Gastroesophageal sphincter (tissue), 4 donors: ENCODE measurements at regions not wholly inside any gene's neighbourhood (a gene's known extent, or its start where the extent isn't known, plus 50 kb on each side); places are given as distances from the start of the nearest gene placed in this dataset.

Source experiments
- ATAC-seq: fragments of 150-250 bp; one replicate; pipeline ENCODE4 v1.9.1; 2016; ENCODE audit warnings: mild to moderate bottlenecking, moderate library complexity
- H3K27ac ChIP-seq, 4 donors: fragments of 200-600 bp; sonication (generic) in 3 of 4; 1 replicate in 3 of 4; 2 replicates in 1 of 4; pipeline ENCODE4 v1.5.1; 2016 to 2019
- H3K27me3 ChIP-seq: fragments of 200-600 bp; sonication (generic); one replicate; pipeline ENCODE4 v1.5.1; 2019
- H3K36me3 ChIP-seq, 2 donors: fragments of 200-600 bp; sonication (generic); one replicate each; pipeline ENCODE4 v1.5.1; 2019; ENCODE audit warnings: control low read depth in 1 of 2
- H3K4me1 ChIP-seq, 3 donors: fragments of 200-600 bp; sonication (generic); 1 replicate in 2 of 3; 2 replicates in 1 of 3; pipeline ENCODE4 v1.5.1; 2016 to 2019; ENCODE audit warnings: control low read depth in 2 of 3
- H3K4me3 ChIP-seq, 2 donors: fragments of 200-600 bp; sonication (generic); one replicate each; pipeline ENCODE4 v1.5.1; 2019; ENCODE audit warnings: mild to moderate bottlenecking in 1 of 2, moderate library complexity in 1 of 2
- H3K9me3 ChIP-seq, 3 donors: fragments of 200-600 bp; sonication (generic); one replicate each; pipeline ENCODE4 v1.5.1; 2017 to 2019; ENCODE audit warnings: control low read depth in 2 of 3
- EP300 ChIP-seq: sonication (generic); formaldehyde crosslinking; IDR thresholded peaks from one replicate; pipeline ENCODE4 v1.6.1; 2017; ENCODE audit warnings: antibody characterized with exemption, mild to moderate bottlenecking
- POLR2A ChIP-seq, 2 donors: fragments of 450-650 bp; IDR thresholded peaks; one replicate each; pipeline ENCODE4 v1.6.1; 2017; ENCODE audit warnings: antibody characterized with exemption in 2 of 2, mild to moderate bottlenecking in 2 of 2, moderate library complexity in 1 of 2
- POLR2AphosphoS5 ChIP-seq: sonication (generic); formaldehyde crosslinking; IDR thresholded peaks from one replicate; pipeline ENCODE4 v1.6.1; 2017; ENCODE audit warnings: antibody characterized with exemption
- WGBS, 2 donors: methylation state at CpG; one replicate each; pipeline ENCODE4 v1.1.5; 2018; ENCODE audit warnings: low coverage in 1 of 2; 5-methylcytosine and 5-hydroxymethylcytosine counted together
- TF ChIP-seq, protein P1 (sequence below), 4 experiments: fragments of 200-600 bp in 2 of 4; fragments of 450-650 bp in 2 of 4; sonication (generic) in 1 of 4; IDR thresholded peaks; one replicate each; pipeline ENCODE4 v1.5.1; 2017 to 2019; ENCODE audit warnings: antibody characterized with exemption in 4 of 4, mild to moderate bottlenecking in 2 of 4, moderate library complexity in 2 of 4

DNA sequence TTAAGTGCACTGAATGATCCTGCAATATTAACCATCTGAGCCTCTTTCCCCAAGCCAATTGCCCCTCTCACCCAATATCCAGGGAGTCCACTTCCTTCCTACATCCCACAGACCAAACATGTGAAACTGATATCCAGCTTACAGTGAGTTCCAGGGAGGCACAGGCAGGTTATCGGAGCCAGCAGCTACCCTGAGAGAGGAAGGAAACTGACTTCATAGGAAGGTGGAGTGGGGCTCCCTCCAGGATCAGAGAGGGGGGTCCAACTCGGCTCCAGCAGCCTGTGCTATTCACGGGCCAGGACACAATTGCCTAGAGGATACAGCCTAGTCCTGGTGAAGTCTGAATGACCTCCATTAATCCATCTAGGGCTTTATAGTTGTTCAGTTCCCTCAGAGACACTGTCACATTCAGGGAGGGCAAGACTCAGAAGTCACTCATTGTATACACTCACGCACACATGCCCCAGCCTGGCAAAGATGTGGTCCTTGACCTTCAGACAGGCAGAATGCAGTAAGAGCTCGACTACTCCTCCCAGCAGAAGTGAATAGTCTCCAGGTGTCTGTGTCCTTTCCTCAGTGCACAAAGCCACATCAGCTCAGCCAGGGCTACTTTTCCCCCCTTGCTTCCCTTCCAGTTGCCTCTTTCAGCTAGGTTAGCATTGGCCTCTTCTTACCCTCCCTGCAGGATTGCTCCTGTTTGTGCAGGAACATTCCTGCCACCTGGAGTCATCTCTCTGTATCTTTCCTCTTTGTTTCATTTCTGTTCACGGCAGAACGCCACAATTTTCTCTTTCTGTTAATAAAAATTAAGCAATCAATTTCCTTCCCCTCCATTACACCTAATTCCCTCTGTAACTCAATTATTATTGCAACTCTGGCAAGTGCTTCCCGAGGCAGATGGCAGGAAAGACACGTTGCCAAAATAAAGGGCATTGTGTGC is 501.7 kb downstream of the ARHGEF28 start:
- no peak overlapping the region for H3K27ac ChIP-seq
- peaks cover 0 to 11% (median 0%) of the 10 kb centered on the region in 3 donors for H3K4me1 ChIP-seq
- no peaks in the 10 kb centered on the region for H3K9me3 ChIP-seq
- H3K36me3 ChIP-seq = no peaks in the 10 kb centered on the region
- 20 to 60% methylated on average over 4 to 5 of the region's 9 CpGs for WGBS, 2 donors
- ATAC-seq = peak; percentile 55
- TF ChIP-seq, protein P1, sequence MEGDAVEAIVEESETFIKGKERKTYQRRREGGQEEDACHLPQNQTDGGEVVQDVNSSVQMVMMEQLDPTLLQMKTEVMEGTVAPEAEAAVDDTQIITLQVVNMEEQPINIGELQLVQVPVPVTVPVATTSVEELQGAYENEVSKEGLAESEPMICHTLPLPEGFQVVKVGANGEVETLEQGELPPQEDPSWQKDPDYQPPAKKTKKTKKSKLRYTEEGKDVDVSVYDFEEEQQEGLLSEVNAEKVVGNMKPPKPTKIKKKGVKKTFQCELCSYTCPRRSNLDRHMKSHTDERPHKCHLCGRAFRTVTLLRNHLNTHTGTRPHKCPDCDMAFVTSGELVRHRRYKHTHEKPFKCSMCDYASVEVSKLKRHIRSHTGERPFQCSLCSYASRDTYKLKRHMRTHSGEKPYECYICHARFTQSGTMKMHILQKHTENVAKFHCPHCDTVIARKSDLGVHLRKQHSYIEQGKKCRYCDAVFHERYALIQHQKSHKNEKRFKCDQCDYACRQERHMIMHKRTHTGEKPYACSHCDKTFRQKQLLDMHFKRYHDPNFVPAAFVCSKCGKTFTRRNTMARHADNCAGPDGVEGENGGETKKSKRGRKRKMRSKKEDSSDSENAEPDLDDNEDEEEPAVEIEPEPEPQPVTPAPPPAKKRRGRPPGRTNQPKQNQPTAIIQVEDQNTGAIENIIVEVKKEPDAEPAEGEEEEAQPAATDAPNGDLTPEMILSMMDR (IDR thresholded peaks at IDR 0.05) = peak in 2 of 4 experiments; percentile 29 to 43
- TF ChIP-seq EP300 = no peak
- H3K27me3 ChIP-seq = no peaks in the 10 kb centered on the region
- H3K4me3 ChIP-seq = no peak overlapping the region

GRCh38 chr5:74126294-74126693 is 500.3 kb downstream of the ARHGEF28 start:
- Histone ChIP-seq H3K36me3 (no peaks in the 10 kb centered on the region), H3K27ac (no peak overlapping the region), H3K9me3 (no peaks in the 10 kb centered on the region), H3K4me1 (peaks cover 0 to 11% (median 0%) of the 10 kb centered on the region in 3 donors), H3K27me3 (no peaks in the 10 kb centered on the region), H3K4me3 (no peak overlapping the region)
- TF ChIP-seq EP300 (no peak), POLR2A (IDR thresholded peaks at IDR 0.05) (no peak), POLR2AphosphoS5 (no peak)
- TF ChIP-seq, protein P1 (IDR thresholded peaks at IDR 0.05) = no peak
- ATAC-seq = no peak
- 29 to 100% methylated on average over 1 of the region's 1 CpG for WGBS, 2 donors

DNA sequence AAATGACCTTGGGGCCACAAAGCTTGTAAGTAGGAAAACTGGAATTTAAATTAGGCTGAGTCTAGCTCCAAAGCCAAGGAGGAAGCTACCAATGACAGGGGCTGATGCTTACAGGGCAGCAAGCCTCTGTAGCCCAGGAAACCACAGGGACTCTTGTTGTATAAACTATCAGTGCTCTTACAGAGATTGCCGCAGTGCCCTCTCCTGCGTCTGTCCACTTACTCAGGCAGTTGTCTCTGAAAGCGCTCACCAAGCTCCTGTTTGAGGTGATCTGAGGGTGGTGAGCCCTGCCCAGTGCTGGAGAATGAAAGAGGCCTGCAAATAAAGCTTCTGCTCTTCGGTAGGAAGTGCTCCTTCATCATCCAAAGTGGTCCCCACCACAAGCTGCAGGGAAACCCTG is 498.8 kb downstream of the ARHGEF28 start:
- ATAC-seq = no peak
- H3K27me3 ChIP-seq = no peaks in the 10 kb centered on the region
- no peak for TF ChIP-seq EP300
- no peak for TF ChIP-seq POLR2AphosphoS5
- TF ChIP-seq, protein P1 (IDR thresholded peaks at IDR 0.05) = no peak
- no peak for TF ChIP-seq POLR2A (IDR thresholded peaks at IDR 0.05)
- H3K4me1 ChIP-seq = peaks cover 0 to 11% (median 0%) of the 10 kb centered on the region in 3 donors
- no peak overlapping the region for H3K27ac ChIP-seq
- no peaks in the 10 kb centered on the region for H3K36me3 ChIP-seq
- H3K9me3 ChIP-seq = no peaks in the 10 kb centered on the region
- 96 to 100% methylated on average over 2 to 4 of the region's 4 CpGs for WGBS, 2 donors
- no peak overlapping the region for H3K4me3 ChIP-seq

DNA sequence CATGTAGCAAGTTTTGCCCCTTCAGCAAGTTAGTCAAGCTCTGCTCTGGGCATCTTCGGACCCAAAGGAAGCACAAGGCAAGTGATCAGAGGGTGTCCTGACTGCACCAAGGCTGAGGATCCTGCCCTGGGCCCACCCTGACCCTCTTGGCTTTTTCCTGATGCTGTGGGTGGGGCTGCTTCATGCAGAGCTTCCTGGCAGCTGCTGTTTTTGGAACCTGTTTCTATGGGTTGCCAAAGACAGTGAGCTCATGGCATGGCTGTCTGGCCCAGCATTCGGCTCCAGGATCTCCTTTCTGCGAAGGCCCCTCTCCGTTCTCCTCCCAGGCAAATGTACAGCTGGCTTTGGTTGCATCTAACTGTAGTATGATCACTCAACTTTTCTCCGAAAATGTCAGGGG is 497.9 kb downstream of the ARHGEF28 start:
- H3K27me3 ChIP-seq = no peaks in the 10 kb centered on the region
- H3K4me1 ChIP-seq = peaks cover 0 to 11% (median 0%) of the 10 kb centered on the region in 3 donors
- no peak overlapping the region for H3K4me3 ChIP-seq
- H3K27ac ChIP-seq = no peak overlapping the region
- no peaks in the 10 kb centered on the region for H3K36me3 ChIP-seq
- no peaks in the 10 kb centered on the region for H3K9me3 ChIP-seq
- TF ChIP-seq EP300 = no peak
- TF ChIP-seq, protein P1 (IDR thresholded peaks at IDR 0.05) = no peak
- no peak for TF ChIP-seq POLR2A (IDR thresholded peaks at IDR 0.05)
- no peak for TF ChIP-seq POLR2AphosphoS5
- 60 to 66% methylated on average over 1 to 4 of the region's 5 CpGs for WGBS, 2 donors
- peak; percentile 17 for ATAC-seq
